GM18498 (cell line): ENCODE measurements at regions not wholly inside any gene's neighbourhood (a gene's known extent, or its start where the extent isn't known, plus 50 kb on each side); places are given as distances from the start of the nearest gene placed in this dataset.

ENCODE experiments used
- ATAC-seq: cut with Tn5 transposase; IDR thresholded peaks from one replicate; pipeline ENCODE4 v1.9.1; 2021; ENCODE audit warnings: mild to moderate bottlenecking, moderate library complexity; ENCODE audit not compliant: unreplicated experiment

GRCh38 chr5:93123127-93123526 lies 457.9 kb downstream of the NR2F1-AS1 start:
- no peak for ATAC-seq

- no peak for ATAC-seq
Measured at GRCh38 chr5:93122446-93122845, 458.6 kb downstream of the NR2F1-AS1 start.

- no peak for ATAC-seq
Measured at GRCh38 chr5:93120771-93121170, 460.2 kb downstream of the NR2F1-AS1 start.

GRCh38 chr5:93120051-93120450 lies 461.0 kb downstream of the NR2F1-AS1 start:
- no peak for ATAC-seq

- no peak for ATAC-seq
Measured at GRCh38 chr5:93117751-93118531, 463.1 kb downstream of the NR2F1-AS1 start.

GRCh38 chr5:93107805-93108520 lies 473.1 kb downstream of the NR2F1-AS1 start:
- no peak for ATAC-seq

GRCh38 chr5:93107141-93107540 lies 473.9 kb downstream of the NR2F1-AS1 start:
- no peak for ATAC-seq

- ATAC-seq, result no peak
Measured at GRCh38 chr5:93101661-93102060, 479.4 kb downstream of the NR2F1-AS1 start.

GRCh38 chr5:93100976-93101375 lies 480.0 kb downstream of the NR2F1-AS1 start:
- no peak for ATAC-seq

GRCh38 chr5:93100428-93100827 lies 480.6 kb downstream of the NR2F1-AS1 start:
- no peak for ATAC-seq

- ATAC-seq, result no peak
Measured at GRCh38 chr5:93099902-93100347, 481.1 kb downstream of the NR2F1-AS1 start.

- ATAC-seq, result no peak
Measured at GRCh38 chr5:93096561-93096960, 484.5 kb downstream of the NR2F1-AS1 start.

GRCh38 chr5:93092349-93093105 lies 488.5 kb downstream of the NR2F1-AS1 start:
- no peak for ATAC-seq

- no peak for ATAC-seq
Measured at GRCh38 chr5:93090698-93091097, 490.3 kb downstream of the NR2F1-AS1 start.

GRCh38 chr5:93088592-93089389 lies 492.2 kb downstream of the NR2F1-AS1 start:
- no peak for ATAC-seq

- no peak for ATAC-seq
Measured at GRCh38 chr5:93087326-93087725, 493.7 kb downstream of the NR2F1-AS1 start.

- no peak for ATAC-seq
Measured at GRCh38 chr5:93082981-93083380, 498.0 kb downstream of the NR2F1-AS1 start.

- ATAC-seq, result no peak
Measured at GRCh38 chr5:93079046-93079445, 502.0 kb downstream of the NR2F1-AS1 start.

GRCh38 chr5:93078082-93079038 lies 502.7 kb downstream of the NR2F1-AS1 start:
- ATAC-seq, result peak; percentile 66

GRCh38 chr5:93076566-93076965 lies 504.5 kb downstream of the NR2F1-AS1 start:
- ATAC-seq, result no peak
